ENCODE measurements at regions not wholly inside any gene's neighbourhood (a gene's known extent, or its start where the extent isn't known, plus 50 kb on each side); places are given as distances from the start of the nearest gene placed in this dataset.

DNA sequence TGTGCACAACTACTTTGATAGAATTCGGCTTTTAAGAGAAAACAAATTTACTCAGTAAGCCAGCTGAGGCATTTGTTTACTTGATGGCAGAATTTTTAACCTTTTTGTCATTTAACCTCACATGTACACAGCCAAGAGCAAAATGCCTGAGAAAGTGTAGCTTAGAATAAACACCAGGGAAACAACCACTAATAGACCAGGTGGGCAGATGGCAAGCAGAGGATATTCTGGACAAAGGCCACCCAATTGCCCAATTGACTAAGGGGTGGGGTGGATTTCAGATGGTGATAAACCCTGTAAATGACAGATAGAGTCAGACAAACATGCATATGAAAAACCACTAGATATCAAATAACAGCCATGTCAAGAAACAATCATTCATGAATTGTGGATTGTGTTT lies 190.7 kb upstream of the FBXL4 start:
- no peak for DNase-seq

DNA sequence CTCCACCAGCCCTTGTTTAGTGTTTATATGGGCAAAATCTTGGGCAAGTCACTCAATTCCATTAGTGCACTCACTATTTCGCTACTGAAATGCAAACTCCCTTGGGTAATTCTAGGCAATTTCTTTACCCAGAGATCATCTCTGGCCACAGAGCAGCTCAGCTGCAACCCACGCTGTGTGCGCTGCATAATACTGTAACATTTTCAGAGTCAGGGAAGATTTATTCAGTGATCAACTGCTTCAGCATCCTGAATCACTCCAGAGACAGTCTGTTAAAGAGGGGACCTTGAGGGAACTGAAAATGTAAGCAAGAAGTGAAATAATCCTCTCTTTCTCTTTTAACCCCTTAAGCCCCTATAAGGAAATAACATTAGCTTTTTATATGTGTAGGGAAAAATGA lies 189.6 kb upstream of the FBXL4 start:
- DNase-seq = no peak

DNA sequence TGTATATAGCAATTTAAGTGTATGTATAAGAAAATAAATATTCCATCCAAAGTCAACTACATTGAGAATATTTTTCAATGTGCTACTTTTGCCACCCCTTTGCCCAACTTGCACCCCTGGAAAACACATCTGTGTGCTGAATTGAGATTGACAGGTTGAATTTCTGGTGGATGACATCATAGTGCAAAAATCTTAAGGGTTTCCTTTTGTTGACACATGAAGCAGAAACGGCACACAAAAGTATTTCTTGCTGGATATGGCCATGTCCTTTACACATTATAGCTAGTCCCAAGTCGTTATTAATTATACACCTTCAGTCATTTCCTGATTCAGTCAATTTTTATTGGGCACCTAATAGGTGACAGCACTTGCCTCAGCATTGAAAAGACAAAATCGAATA lies 188.7 kb upstream of the FBXL4 start:
- no peak for DNase-seq

DNA sequence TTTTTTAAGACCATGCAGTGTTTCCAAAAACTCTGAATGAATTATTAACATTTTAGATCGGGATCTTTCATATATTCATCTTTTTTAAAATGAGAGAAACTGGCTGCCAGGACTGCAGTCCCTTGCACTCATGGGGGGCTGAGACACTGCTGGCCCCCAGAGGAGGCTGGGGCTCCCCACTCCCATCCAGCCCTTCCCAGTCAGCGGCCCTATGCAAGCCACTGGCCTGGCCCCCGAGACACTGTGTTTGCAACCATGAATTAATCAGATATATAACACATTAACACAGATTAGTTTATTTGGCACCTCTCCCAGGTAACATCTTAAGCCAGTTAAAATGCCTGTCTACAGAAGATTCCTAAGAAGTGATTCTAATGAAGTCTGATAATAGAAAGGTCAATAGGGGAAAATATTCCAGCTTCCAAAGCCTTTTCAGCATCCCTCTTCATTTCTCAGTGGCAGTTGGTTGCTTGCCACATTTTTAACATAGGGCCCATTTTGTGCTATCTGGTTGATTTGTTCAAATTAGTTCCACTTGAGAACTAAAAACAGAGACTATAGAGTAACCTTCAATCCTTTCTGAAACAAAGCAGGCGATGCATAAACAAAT lies 184.4 kb upstream of the FBXL4 start:
- DNase-seq = no peak

DNA sequence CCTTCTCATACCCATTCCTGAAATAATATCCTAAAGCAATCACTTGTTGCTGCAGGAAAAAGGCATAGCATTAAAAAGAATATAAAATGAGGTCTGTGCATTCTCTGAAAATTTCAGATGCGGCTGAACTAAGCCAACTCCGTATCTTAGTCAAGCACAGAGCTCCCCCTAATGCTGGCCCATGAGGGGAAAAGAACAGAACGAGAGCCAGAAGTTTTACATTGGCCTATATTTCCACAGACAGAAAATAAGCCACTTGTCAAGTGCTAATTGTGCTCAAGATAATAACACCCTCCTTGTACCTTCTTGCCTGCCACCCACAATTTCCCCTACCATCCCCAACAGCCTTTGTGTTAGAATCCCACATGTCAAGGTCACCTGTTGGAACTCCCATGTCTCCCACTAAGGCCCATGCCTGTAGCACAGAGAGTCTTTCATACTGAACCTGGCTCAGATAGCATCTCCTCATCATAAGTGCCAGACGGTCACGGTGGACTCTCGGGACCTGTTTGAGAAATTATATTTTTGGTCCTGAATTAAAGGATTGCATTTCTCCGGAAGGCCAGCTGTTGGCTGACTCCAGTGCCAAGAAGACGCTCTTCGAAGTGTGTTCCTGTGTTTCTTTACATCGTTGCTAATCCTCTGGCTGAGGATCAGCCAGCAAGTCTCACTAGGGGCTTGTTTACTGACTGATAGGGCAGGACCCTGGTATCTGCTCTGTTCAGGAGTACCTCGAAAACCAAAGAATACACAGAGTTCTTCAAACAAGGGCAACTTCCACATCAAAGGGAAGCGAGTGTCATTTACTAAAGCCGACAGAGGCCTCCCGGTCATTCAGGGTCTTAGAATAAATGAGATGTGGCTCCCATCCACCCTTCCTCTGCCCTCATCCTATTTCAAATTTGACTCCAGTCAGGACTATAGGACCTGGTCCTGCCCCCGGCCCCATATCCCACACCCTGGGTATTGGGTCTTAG lies 183.4 kb upstream of the FBXL4 start:
- DNase-seq = peak; percentile 13

DNA sequence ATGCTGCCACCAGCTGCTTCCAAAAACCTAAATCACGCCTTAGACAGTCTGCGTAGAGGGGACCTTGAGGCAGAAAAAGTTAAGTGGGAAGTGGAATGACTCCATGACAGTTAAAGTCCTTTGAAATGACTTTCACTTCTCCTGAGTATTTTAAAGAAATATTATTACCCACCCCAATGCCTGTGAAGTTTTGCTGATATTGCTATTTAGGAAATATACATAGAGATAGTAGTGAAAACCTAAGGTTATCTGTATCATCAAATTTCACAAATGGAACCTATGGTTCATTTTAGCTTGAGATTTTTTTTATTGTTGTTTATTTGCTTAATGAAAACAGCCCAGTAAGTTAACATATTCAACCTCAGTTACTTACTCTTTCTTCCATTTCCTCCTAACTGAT lies 182.1 kb upstream of the FBXL4 start:
- DNase-seq = no peak

DNA sequence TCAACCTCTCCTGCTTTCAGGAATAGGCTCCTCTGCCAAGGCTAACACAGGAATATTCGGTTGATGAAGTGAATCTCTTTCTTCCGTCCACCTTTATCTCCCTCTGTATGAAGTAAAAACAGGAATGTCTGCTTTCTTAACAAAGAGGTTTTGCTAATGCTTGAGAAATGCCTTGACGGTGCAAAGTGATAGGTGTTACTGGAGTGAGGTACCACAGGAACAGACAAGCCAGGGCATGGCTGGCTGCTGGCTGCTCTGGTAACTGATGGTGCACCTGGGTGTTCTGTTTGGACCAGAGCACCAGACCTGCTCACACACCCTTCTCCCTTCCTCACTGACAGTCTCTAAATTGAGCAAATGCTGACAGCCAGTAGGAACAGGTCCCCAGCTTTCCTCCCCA lies 174.0 kb upstream of the FBXL4 start:
- DNase-seq = no peak

DNA sequence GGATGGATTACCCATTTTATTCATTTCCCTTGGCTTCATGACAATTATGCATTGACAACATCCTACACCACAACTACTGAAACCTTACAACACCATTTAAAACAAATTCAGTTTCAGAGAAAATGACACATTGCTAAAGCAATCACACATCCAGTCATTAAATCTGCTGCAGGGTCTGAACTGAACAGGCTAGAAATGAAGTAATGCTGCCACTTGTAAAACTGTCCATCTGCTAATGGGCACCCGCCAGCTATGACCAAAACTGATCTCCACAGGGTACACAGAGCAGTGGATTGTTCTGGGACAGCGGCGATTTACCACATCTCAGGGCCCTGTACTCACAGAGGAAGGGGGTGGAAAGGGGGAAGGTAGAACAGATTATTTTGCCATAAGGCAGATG lies 172.9 kb upstream of the FBXL4 start:
- no peak for DNase-seq

DNA sequence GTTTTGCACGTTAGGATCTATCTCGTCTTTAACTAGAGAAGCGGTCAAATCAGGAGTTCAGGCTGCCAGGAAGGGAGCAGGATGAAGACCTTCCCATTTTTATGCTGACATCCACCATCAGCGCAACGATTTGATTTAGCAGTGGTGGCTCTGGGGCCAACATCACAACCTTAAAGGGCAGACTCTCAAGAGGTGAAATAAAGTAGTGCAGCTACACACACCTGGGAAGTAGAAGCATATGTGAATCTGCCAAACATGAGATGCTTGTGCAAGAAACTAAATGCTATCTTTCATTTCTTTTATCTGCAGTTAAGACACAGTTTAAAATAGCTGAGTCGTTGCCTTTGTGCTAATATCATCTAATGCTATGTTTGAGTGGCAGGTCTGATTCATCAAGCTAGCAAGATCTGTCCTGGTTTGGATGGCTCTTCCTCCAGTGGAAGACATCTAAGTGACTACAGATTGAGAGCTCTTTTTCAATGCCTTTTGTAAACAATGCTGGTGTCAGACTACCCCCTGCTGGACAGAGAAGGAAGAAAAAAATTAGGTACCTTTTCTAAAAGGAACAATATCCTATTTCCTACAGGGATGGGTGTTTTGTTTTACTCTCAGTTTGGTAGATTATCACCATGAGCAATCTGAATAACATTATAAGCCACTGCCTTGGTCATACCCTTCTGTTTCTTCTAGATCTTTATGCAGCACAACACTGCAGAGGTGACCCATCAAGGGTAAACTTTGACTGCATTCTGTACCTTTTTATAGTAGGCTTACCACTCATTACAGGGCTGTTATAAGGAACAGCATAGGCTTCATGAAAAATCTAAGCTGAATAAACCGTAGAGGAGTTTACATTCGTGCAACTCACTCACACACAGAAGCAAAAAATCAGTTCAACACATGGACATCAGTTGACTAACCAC lies 171.6 kb upstream of the FBXL4 start:
- DNase-seq = peak; percentile 78

DNA sequence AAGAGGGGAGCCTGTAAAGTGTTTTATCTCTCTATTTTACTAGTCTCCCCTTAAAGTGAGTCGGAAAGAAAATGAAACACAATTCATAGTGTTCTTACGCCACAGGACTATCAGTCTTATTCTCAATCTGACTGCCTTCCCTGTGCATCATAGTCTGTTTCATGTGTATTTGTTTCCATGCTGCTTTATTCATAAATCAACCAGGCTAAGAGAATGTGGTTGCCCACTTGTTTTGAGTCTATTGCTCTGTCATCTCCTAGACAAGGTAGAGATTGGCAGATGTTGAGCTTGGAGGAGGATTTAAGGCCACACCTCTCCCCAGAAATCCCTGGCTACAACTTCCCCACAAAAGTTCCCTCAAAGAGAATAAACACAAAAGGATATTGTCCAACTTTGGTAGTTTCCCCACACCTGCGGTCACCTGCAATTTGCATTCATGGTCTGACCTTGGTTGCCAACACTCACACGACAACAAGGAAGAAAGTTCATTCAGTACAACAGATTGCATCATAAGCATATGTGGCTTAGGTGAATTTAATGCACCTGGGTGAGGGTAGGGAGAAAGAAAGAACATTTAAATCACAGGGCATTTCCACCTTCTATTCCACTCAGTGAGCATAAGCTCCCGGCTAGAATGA lies 167.1 kb upstream of the FBXL4 start:
- no peak for DNase-seq

DNA sequence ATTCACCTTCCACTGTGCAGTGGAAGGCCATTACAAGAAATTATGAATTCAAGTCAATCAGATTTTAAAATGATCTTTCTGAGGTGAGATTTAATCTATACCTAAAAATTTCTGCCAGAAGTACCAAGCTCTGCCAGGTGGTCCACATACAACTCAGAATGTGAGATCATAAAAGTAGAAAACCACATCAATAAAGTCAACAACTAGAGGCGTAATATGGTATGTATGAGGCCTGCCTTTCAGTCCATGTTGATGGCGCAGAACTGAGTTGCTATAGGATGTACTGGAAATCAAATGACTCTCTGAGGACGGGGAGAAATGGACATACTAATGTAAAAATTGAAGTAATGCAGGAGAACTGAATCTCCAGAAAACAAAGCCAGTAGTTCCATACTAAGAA lies 163.8 kb upstream of the FBXL4 start:
- DNase-seq = no peak

DNA sequence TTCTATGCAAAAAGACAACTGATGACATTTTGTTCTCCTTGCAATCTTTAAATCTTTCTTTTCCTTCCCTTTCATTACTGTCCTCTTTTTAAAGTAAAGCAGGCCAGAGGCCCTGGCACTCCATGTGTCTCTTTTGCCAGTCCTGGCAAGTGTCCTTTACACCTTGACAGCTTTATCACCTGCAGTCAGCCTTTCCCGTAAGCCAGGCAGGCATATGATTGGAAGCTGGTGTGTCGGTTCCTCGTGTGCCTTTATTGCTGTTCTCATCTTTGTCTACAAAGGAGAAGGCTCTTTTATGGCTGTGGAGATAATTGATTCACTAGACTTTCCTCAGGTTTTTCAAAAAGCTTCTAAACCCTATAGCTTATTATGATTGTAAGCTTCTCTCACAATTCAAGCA lies 162.3 kb upstream of the FBXL4 start:
- DNase-seq = no peak

DNA sequence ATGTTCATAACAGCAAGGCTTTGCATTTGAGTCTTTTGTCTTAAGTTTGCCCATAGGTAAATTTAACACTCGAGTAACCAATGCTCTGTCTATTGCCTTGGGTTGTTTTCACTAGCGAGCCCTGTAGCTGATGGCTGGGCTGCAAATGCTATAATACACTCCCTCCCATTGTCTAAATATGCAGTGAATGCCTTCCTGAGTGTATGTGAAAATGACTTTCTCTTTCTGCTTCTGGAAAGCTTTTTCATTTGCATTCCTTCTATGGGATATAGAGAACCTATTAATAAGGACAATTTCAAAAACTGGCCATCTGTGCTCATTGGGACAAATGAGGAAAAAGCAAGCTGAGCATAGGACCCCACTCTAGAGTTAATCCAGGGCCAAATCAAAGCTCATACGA lies 156.5 kb upstream of the FBXL4 start:
- no peak for DNase-seq

DNA sequence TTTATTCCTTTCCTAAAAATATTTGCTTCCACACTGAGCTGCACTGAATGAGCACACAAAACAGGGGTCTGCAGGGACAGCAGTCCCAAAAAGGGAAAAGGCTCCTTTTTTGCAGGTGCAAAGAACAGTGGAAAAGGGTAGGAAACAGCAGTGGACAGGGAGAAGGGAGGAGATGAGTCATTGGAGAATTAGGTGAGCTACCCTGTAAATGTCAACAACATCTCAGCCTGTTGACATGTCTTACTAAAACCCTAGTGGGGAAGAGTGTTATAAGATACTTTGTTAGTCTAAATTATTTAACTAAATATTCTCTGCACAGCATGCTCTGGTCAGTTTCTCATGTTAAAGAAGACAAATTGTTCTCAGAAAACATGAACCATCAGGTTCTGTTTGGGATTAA lies 151.5 kb upstream of the FBXL4 start:
- no peak for DNase-seq

DNA sequence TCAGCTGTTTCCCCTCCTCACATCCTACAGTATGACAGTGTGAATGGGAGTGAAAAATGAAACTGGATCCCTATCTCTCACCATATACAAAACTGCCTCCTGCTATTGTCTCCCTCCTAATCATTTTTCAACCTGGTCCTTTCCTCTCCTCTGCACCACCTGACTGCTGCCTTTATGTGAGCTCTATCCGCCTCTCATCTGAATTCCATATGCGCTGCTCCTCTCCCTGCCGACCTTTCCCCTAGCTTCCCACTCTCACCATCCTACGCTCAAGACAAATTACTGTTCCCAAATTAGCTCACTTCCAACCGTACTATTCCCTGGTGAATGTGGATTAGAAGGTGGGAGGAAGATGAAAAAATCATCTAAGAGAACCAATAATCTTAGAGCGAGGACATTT lies 148.4 kb upstream of the FBXL4 start:
- DNase-seq = no peak

DNA sequence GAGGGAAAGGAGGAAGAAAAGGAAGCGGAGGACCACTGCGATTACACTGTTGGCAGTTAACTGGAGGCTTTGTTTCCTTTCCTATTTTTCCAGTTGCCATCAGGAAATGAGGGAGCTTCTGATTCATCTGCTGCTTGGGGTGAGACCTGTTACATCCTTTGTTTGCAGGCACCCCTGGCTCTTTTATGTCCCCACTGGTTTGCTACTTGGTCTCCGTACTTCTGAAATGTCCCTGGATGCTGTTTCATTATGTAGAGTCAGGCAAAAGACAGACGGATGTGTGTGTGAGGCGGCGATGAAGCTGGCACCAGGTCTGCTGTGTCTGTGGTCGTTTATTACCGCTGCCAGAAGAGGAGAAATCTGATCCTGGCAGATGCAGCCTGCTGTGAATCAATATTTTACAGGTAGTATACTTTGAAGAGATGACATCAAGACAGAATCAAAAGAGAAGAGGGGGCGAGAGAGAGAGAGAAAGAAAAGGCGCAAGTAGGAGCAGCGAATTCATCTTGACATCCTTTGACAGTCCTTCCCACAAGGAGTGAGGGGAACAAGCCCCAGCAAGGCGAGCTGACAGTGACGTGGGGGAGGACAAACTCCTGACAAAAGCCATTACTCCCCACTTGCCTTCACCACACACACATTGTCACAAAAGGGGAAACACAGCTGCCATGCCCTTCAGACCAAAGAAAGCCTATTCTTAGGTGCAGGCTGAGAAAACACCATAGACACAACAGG lies 145.9 kb upstream of the FBXL4 start:
- DNase-seq = no peak

DNA sequence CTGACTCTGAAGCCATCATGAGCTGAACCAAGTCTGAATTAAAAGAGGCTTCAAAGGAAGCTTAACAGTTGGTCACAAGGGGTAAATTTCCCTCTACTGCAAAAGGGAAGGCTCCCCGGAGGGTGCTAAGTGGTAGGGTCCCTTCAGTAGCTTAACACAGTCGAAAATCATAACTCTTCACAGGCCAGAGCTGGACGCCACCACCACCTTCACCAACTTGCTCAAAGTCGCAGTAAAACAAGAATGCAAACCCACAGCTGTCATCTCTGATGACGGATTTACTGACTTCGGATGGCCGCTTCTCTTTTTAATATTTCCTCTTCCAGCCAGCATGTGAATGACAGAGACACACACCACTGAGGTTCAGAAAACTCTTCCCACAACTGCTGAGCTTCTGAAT lies 144.7 kb upstream of the FBXL4 start:
- no peak for DNase-seq

DNA sequence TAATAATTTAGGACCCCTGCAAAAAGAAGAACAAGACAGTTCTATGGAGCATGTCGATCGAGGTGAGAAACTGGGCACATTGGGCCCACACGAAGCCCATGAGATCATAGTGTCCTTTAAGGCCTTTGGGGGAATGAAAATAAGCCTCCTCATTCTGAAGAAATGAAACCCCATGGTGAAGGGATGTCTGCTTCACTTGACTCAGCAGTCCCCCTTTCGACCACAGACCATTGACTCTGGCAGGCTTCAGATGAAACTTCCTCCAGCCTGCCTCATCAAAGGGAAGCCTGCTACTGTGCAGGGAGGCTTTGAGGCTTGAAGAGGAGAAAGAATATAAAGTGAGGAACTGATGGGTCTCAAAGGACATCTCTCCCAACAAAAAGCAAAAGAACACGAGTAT lies 144.2 kb upstream of the FBXL4 start:
- DNase-seq = no peak

DNA sequence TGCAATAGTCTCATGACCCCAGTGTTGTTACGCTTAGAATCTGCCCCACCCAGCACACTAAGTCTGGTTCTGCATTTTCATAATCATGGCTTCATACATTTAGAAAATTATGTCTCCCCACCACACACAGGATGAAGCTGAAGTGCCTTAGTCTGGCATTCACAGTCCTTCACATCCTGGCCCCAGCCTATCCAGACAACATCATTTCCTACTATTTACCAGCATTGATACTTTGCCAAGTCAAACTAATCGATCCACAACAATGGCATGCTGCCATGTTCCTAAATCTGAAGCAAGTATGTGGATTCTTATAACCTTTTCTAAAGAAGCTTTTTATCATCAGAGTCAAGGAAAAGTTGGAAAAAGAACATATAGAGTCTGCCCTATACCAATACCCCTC lies 132.4 kb upstream of the FBXL4 start:
- DNase-seq = no peak

DNA sequence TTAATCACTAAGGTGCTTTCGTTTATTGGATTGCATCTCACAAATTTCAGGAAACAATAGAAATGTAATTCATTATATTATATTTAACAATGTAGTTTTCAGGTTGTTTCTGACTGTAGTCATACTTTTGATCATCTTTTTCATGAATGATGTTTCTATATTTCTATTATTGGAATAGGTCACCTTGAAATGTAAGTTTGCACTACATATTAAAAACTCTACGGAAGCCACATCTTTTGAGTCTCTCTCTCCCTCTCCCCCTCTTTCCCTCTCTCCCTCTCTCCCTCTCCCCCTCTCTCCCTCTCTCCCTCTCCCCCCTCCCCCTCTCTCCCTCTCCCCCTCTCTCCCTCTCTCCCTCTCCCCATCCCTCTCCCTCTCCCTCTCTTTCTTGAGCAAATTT lies 131.3 kb upstream of the FBXL4 start:
- no peak for DNase-seq

DNA sequence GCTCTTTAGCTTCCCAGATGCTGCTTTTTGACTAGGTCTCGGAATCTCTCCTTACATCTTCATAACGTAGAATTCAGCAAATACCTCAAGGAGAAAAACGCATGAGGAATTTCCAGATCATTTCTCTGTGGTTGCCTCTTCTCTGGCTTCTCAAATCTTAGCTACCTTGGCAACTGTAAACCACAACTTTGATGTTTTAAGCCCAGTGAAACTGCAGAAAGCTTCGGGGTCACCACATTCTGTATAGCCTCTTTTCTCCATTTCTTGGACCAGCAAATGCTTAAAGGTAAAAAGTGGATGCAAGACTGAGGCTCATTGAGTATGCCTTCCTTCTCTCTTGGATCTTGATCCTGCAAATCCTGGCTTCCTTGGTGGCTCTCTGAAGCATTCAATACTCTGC lies 125.5 kb upstream of the FBXL4 start:
- no peak for DNase-seq

DNA sequence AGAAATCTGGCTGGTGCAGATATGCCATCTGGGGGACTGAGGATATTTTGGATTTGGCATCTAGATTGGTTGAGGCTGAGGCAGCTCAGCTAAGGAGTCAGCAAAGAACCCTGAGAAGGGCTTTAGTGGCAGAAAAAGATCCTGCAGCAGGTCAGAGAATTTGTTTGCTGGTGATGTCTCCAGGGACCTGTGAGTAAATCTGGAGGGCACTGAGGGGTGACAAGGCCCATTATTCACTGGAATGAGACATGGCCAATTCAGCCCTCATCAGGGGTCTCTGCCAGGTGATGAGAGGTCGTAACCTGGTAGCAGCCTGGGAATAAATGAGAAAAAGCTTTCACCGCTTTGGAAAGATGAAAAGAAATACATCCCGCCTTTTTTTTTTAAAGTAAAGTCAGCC lies 118.3 kb upstream of the FBXL4 start:
- no peak for DNase-seq

Measured in midbrain (tissue), 1 donor.